Heart right ventricle (tissue), 16 donors: ENCODE measurements at regions not wholly inside any gene's neighbourhood (a gene's known extent, or its start where the extent isn't known, plus 50 kb on each side); places are given as distances from the start of the nearest gene placed in this dataset.

Experiments
- ATAC-seq, 8 donors: fragments of 200-7000 bp; cut with Tn5 transposase; one replicate each; pipeline ENCODE4 v1.9.1; 2020; ENCODE audit warnings: mild to moderate bottlenecking in 8 of 8, moderate library complexity in 8 of 8, moderate number of reproducible peaks in 1 of 8
- DNase-seq, 2 donors: peaks; one replicate each; pipeline ENCODE4 v3.0.0-alpha.2; 2020
- H3K27ac ChIP-seq, 10 donors: fragments of 200-600 bp; sonication (generic) in 2 of 10; one replicate each; pipeline versions ENCODE4 v1.5.0 to v1.8.0; 2020 to 2022; ENCODE audit warnings: mild to moderate bottlenecking in 3 of 10
- H3K27me3 ChIP-seq, 7 donors: fragments of 200-600 bp; one replicate each; pipeline ENCODE4 v1.8.0; 2021 to 2022; ENCODE audit warnings: mild to moderate bottlenecking in 2 of 7
- H3K36me3 ChIP-seq, 9 donors: fragments of 200-600 bp; sonication (generic) in 1 of 9; one replicate each; pipeline versions ENCODE4 v1.5.0 to v1.8.0; 2020 to 2022; ENCODE audit warnings: mild to moderate bottlenecking in 2 of 9
- H3K4me1 ChIP-seq, 9 donors: fragments of 200-600 bp; sonication (generic) in 1 of 9; one replicate each; pipeline versions ENCODE4 v1.5.0 to v1.8.0; 2020 to 2022; ENCODE audit warnings: mild to moderate bottlenecking in 4 of 9
- H3K4me3 ChIP-seq, 10 donors: fragments of 200-600 bp; sonication (generic) in 2 of 10; one replicate each; pipeline versions ENCODE4 v1.5.0 to v1.8.0; 2020 to 2022; ENCODE audit warnings: mild to moderate bottlenecking in 7 of 10, moderate library complexity in 2 of 10
- H3K9me3 ChIP-seq, 11 donors: fragments of 200-600 bp in 10 of 11; sonication (generic) in 2 of 11; one replicate each; pipeline versions ENCODE4 v1.5.0 to v1.8.0; 2013 to 2022; ENCODE audit warnings: mild to moderate bottlenecking in 2 of 11, control low read depth in 1 of 11, moderate library complexity in 1 of 11
- CTCF ChIP-seq, 9 donors: fragments of 200-600 bp; sonication (generic) in 2 of 9; IDR thresholded peaks; one replicate each; pipeline versions ENCODE4 v1.5.0 to v1.8.0; 2021 to 2022; ENCODE audit warnings: antibody characterized with exemption in 9 of 9, mild to moderate bottlenecking in 5 of 9, moderate library complexity in 1 of 9
- WGBS, 2 donors: extraction: QIAGEN DNeasy Blood & Tissue Kit; methylation state at CpG; one replicate each; pipeline ENCODE4 v1.1.7; 2013; ENCODE audit warnings: inconsistent platforms in 1 of 2; 5-methylcytosine and 5-hydroxymethylcytosine counted together
- intact Hi-C, 10 donors: fragments of 100-400 bp; cut with DNase I; formaldehyde crosslinking; loops; one replicate each; pipeline versions ENCODE4 v1.11.1 to v1.14.2; 2022
- donor health status: Arrhythmogenic right ventricular cardiomyopathy.
- donor health status: ischemic (EF 13 %, LVEDD 7.1; RV severe dilation, severe dysfunction).
- donor health status: healthy with polysubstance abuse.
- donor health status: DM: no; HTN: yes; CAD: no.
- donor health status: DM: no; HTN: no; CAD: no.
- donor health status: ischemic (EF 25% LVEDD 6.9; RV normal size, moderate dysfunction).
- donor health status: ischemic (EF 25% LVEDD 5.7; RV mildly dilated, moderate dysfunction).
- donor health status: healthy.
- donor health status: DM: yes; HTN: yes; CAD: no.
- donor health status: Ischemic cardiomyopathy.
- donor health status: ischemic (EF 35%, LVEDD 5.7; RV mildly dilated, moderate dysfunction).
- donor health status: nonischemic (EF 11% LVEDD 7.7; RV severe dilation, severe dysfunction).
- donor health status: DM: yes; HTN: yes; CAD: no.
- donor health status: PGD.
- donor health status: ischemic (EF 29% LVEDD 5.4; RV normal size, mild dysfunction).
- donor health status: nonischemic (EF 23%, LVEDD 6.1; RV moderate dilation, normal function).

- H3K27ac ChIP-seq: no peak overlapping the region
- ATAC-seq (no peak), DNase-seq (no peak)
- H3K4me1 ChIP-seq: peaks cover 0 to 6% (median 0%) of the 10 kb centered on the region in 9 donors
- intact Hi-C loops: no loop called here
- no peak for TF ChIP-seq CTCF (IDR thresholded peaks at IDR 0.05)
- H3K36me3 ChIP-seq: no peaks in the 10 kb centered on the region
- WGBS, 2 donors: 89% methylated on average over 3 of the region's 3 CpGs
- H3K4me3 ChIP-seq: no peak overlapping the region
- H3K27me3 ChIP-seq: no peaks in the 10 kb centered on the region
- peaks cover 0 to 16% (median 7%) of the 10 kb centered on the region in 11 donors for H3K9me3 ChIP-seq
These were observed 813.1 kb downstream of the CDH11 start for GRCh38 chr16:64308721-64309120.

GRCh38 chr16:64307431-64307830, 814.4 kb downstream of the CDH11 start:
- Histone ChIP-seq H3K27me3 (no peaks in the 10 kb centered on the region), H3K9me3 (peaks cover 0 to 16% (median 7%) of the 10 kb centered on the region in 11 donors), H3K4me1 (peaks cover 0 to 6% (median 0%) of the 10 kb centered on the region in 9 donors), H3K4me3 (no peak overlapping the region), H3K36me3 (no peaks in the 10 kb centered on the region), H3K27ac (no peak overlapping the region)
- no peak for DNase-seq
- ATAC-seq: no peak
- TF ChIP-seq CTCF (IDR thresholded peaks at IDR 0.05): no peak
- 79 to 89% methylated on average over 2 of the region's 2 CpGs for WGBS, 2 donors
- intact Hi-C loops: loop anchor here in 1 of 10 donors (1.0 kb wide), 1 partner anchor 19 kb away; no protein-coding TSS in a partner anchor

GRCh38 chr16:64305663-64306062, 816.2 kb downstream of the CDH11 start:
- H3K4me3 ChIP-seq: no peak overlapping the region
- ATAC-seq (peak in 5 of 8 donors; percentile 55 to 91 (median 79)), DNase-seq (no peak)
- H3K4me1 ChIP-seq: peaks cover 0 to 12% (median 0%) of the 10 kb centered on the region in 9 donors
- H3K36me3 ChIP-seq: no peaks in the 10 kb centered on the region
- 19 to 29% methylated on average over 1 of the region's 1 CpG for WGBS, 2 donors
- no peak for TF ChIP-seq CTCF (IDR thresholded peaks at IDR 0.05)
- intact Hi-C loops: no loop called here
- H3K27ac ChIP-seq: no peak overlapping the region
- no peaks in the 10 kb centered on the region for H3K27me3 ChIP-seq
- peaks cover 0 to 16% (median 7%) of the 10 kb centered on the region in 11 donors for H3K9me3 ChIP-seq

- Histone ChIP-seq H3K4me3 (no peak overlapping the region), H3K36me3 (no peaks in the 10 kb centered on the region), H3K27ac (no peak overlapping the region), H3K4me1 (peaks cover 0 to 19% (median 5%) of the 10 kb centered on the region in 9 donors), H3K27me3 (no peaks in the 10 kb centered on the region), H3K9me3 (peaks cover 0 to 14% (median 7%) of the 10 kb centered on the region in 11 donors)
- ATAC-seq (no peak), DNase-seq (no peak)
- TF ChIP-seq CTCF (IDR thresholded peaks at IDR 0.05): no peak
- 37 to 58% methylated on average over 2 of the region's 2 CpGs for WGBS, 2 donors
- intact Hi-C loops: no loop called here
These were observed 816.9 kb downstream of the CDH11 start for GRCh38 chr16:64304951-64305350.
